ENCODE measurements at regions not wholly inside any gene's neighbourhood (a gene's known extent, or its start where the extent isn't known, plus 50 kb on each side); places are given as distances from the start of the nearest gene placed in this dataset.
"Not testable (repeated sequence)": the region's sequence is repeated elsewhere in the genome, so short reads cannot be mapped to it uniquely, and the experiment has no call there.

DNA sequence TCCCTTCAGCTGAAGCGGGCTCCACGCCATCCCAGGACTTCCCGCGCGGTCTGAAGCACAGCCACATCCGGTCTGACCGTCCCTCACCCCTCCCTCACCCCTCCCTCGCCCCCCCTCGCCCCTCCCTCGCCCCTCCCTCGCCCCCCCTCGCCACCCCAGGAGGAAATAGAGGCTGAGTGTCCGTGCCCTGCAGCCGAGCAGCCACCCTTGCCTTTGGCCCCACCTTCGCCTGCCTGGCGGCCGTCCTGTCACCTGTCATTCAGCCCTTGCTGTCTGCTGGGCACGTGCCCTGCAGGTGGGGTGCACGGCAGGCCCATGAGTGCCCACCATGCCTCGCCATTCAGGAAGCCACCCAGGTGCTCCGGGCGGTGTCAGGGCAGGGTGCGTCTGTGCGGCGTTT, 3988.1 kb upstream of the TPTE start:
- TF ChIP-seq, protein P1, sequence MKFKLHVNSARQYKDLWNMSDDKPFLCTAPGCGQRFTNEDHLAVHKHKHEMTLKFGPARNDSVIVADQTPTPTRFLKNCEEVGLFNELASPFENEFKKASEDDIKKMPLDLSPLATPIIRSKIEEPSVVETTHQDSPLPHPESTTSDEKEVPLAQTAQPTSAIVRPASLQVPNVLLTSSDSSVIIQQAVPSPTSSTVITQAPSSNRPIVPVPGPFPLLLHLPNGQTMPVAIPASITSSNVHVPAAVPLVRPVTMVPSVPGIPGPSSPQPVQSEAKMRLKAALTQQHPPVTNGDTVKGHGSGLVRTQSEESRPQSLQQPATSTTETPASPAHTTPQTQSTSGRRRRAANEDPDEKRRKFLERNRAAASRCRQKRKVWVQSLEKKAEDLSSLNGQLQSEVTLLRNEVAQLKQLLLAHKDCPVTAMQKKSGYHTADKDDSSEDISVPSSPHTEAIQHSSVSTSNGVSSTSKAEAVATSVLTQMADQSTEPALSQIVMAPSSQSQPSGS (tag by site-specific recombination; IDR thresholded peaks at IDR 0.05; ENCODE audit: low read depth) = not testable (repeated sequence)
- not testable (repeated sequence) for TF ChIP-seq ZNF548 (tag by site-specific recombination; IDR thresholded peaks at IDR 0.05); ZNF366 (tag by site-specific recombination; conservative IDR thresholded peaks at IDR 0.05); ZNF174 (tag by site-specific recombination; IDR thresholded peaks at IDR 0.05)
- TF ChIP-seq, protein P2, sequence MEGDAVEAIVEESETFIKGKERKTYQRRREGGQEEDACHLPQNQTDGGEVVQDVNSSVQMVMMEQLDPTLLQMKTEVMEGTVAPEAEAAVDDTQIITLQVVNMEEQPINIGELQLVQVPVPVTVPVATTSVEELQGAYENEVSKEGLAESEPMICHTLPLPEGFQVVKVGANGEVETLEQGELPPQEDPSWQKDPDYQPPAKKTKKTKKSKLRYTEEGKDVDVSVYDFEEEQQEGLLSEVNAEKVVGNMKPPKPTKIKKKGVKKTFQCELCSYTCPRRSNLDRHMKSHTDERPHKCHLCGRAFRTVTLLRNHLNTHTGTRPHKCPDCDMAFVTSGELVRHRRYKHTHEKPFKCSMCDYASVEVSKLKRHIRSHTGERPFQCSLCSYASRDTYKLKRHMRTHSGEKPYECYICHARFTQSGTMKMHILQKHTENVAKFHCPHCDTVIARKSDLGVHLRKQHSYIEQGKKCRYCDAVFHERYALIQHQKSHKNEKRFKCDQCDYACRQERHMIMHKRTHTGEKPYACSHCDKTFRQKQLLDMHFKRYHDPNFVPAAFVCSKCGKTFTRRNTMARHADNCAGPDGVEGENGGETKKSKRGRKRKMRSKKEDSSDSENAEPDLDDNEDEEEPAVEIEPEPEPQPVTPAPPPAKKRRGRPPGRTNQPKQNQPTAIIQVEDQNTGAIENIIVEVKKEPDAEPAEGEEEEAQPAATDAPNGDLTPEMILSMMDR (tag by site-specific recombination; IDR thresholded peaks at IDR 0.05) = not testable (repeated sequence)
